Activated naive CD4-positive, alpha-beta T cell treated with anti-CD3 and anti-CD28 coated beads, Interleukin-2, amount 10 ng/mL, durations not matched to agents 7 days and 5 days (primary cell): ENCODE measurements at regions not wholly inside any gene's neighbourhood (a gene's known extent, or its start where the extent isn't known, plus 50 kb on each side); places are given as distances from the start of the nearest gene placed in this dataset.
"Not testable (repeated sequence)": the region's sequence is repeated elsewhere in the genome, so short reads cannot be mapped to it uniquely, and the experiment has no call there.

ENCODE experiments used
- CTCF ChIA-PET: fragments of 350-600 bp; sonication (Branson Sonifier 250); formaldehyde crosslinking; loops from one replicate; lab custom pipeline; 2021; ENCODE audit warnings: antibody characterized with exemption; lab: Charles Lee
- DNase-seq: peaks from one replicate; pipeline ENCODE4 v3.0.0-alpha.2; 2020
- H3K27ac Mint-ChIP-seq: one replicate; pipeline ENCODE4 v1.8.0; 2021; ENCODE audit warnings: mild to moderate bottlenecking, moderate library complexity, mixed read lengths
- H3K27me3 Mint-ChIP-seq: one replicate; pipeline ENCODE4 v1.8.0; 2021; ENCODE audit warnings: mild to moderate bottlenecking, mixed read lengths
- H3K36me3 Mint-ChIP-seq: one replicate; pipeline ENCODE4 v1.8.0; 2021; ENCODE audit warnings: mixed read lengths
- H3K4me1 Mint-ChIP-seq: one replicate; pipeline ENCODE4 v1.8.0; 2021; ENCODE audit warnings: mixed read lengths
- H3K4me3 Mint-ChIP-seq: one replicate; pipeline ENCODE4 v1.8.0; 2021; ENCODE audit warnings: mild to moderate bottlenecking, moderate library complexity, mixed read lengths
- H3K9me3 Mint-ChIP-seq: one replicate; pipeline ENCODE4 v1.8.0; 2021; ENCODE audit warnings: mixed read lengths

- no peak overlapping the region for H3K27ac Mint-ChIP-seq
- no peak for DNase-seq
- peaks cover 13% of the 10 kb centered on the region for H3K9me3 Mint-ChIP-seq
- CTCF ChIA-PET, result no interaction called here
- H3K27me3 Mint-ChIP-seq, result no peaks in the 10 kb centered on the region
- H3K4me3 Mint-ChIP-seq, result no peak overlapping the region
- H3K36me3 Mint-ChIP-seq, result no peaks in the 10 kb centered on the region
- no peaks in the 10 kb centered on the region for H3K4me1 Mint-ChIP-seq
Observed at GRCh38 chr11:37857726-37858125, 1259.7 kb upstream of the RAG2 start.

GRCh38 chr11:37849706-37850105 is 1251.7 kb upstream of the RAG2 start:
- Mint-ChIP-seq H3K36me3 (no peaks in the 10 kb centered on the region), H3K4me3 (no peak overlapping the region), H3K27me3 (no peaks in the 10 kb centered on the region), H3K4me1 (no peaks in the 10 kb centered on the region), H3K27ac (no peak overlapping the region), H3K9me3 (peaks cover 5% of the 10 kb centered on the region)
- CTCF ChIA-PET, result no interaction called here
- DNase-seq, result no peak

GRCh38 chr11:37843603-37844002 is 1245.6 kb upstream of the RAG2 start:
- no peak overlapping the region for H3K27ac Mint-ChIP-seq
- H3K4me1 Mint-ChIP-seq, result no peaks in the 10 kb centered on the region
- no peak overlapping the region for H3K4me3 Mint-ChIP-seq
- DNase-seq, result no peak
- CTCF ChIA-PET, result no interaction called here
- H3K9me3 Mint-ChIP-seq, result peaks cover 2% of the 10 kb centered on the region
- no peaks in the 10 kb centered on the region for H3K36me3 Mint-ChIP-seq
- H3K27me3 Mint-ChIP-seq, result no peaks in the 10 kb centered on the region

GRCh38 chr11:37841016-37841415 is 1243.0 kb upstream of the RAG2 start:
- Mint-ChIP-seq H3K36me3 (no peaks in the 10 kb centered on the region), H3K4me3 (no peak overlapping the region), H3K4me1 (no peaks in the 10 kb centered on the region), H3K27me3 (no peaks in the 10 kb centered on the region), H3K9me3 (peaks cover 2% of the 10 kb centered on the region), H3K27ac (no peak overlapping the region)
- CTCF ChIA-PET, result no interaction called here
- no peak for DNase-seq

GRCh38 chr11:37840345-37840744 is 1242.3 kb upstream of the RAG2 start:
- H3K4me1 Mint-ChIP-seq, H3K9me3 Mint-ChIP-seq, H3K4me3 Mint-ChIP-seq, H3K27ac Mint-ChIP-seq, H3K27me3 Mint-ChIP-seq, DNase-seq, H3K36me3 Mint-ChIP-seq, CTCF ChIA-PET: not testable (repeated sequence)

- Mint-ChIP-seq H3K27ac (no peak overlapping the region), H3K36me3 (no peaks in the 10 kb centered on the region), H3K27me3 (no peaks in the 10 kb centered on the region), H3K4me3 (no peak overlapping the region), H3K4me1 (no peaks in the 10 kb centered on the region), H3K9me3 (no peaks in the 10 kb centered on the region)
- DNase-seq, result no peak
- CTCF ChIA-PET, result no interaction called here
Observed at GRCh38 chr11:37830529-37830928, 1232.5 kb upstream of the RAG2 start.

GRCh38 chr11:37817727-37818270 is 1219.8 kb upstream of the RAG2 start:
- CTCF ChIA-PET, result no interaction called here
- no peaks in the 10 kb centered on the region for H3K36me3 Mint-ChIP-seq
- peaks cover 7% of the 10 kb centered on the region for H3K9me3 Mint-ChIP-seq
- no peak overlapping the region for H3K27ac Mint-ChIP-seq
- DNase-seq, result no peak
- no peak overlapping the region for H3K4me3 Mint-ChIP-seq
- no peaks in the 10 kb centered on the region for H3K27me3 Mint-ChIP-seq
- H3K4me1 Mint-ChIP-seq, result no peaks in the 10 kb centered on the region

- no peaks in the 10 kb centered on the region for H3K36me3 Mint-ChIP-seq
- no peaks in the 10 kb centered on the region for H3K27me3 Mint-ChIP-seq
- CTCF ChIA-PET, result no interaction called here
- no peak overlapping the region for H3K27ac Mint-ChIP-seq
- DNase-seq, result no peak
- peaks cover 3% of the 10 kb centered on the region for H3K9me3 Mint-ChIP-seq
- no peak overlapping the region for H3K4me3 Mint-ChIP-seq
- no peaks in the 10 kb centered on the region for H3K4me1 Mint-ChIP-seq
Observed at GRCh38 chr11:37812281-37812880, 1214.3 kb upstream of the RAG2 start.

- DNase-seq, result no peak
- Mint-ChIP-seq H3K27ac (no peak overlapping the region), H3K36me3 (no peaks in the 10 kb centered on the region), H3K4me3 (no peak overlapping the region), H3K27me3 (no peaks in the 10 kb centered on the region), H3K4me1 (no peaks in the 10 kb centered on the region), H3K9me3 (peaks cover 5% of the 10 kb centered on the region)
- CTCF ChIA-PET, result no interaction called here
Observed at GRCh38 chr11:37811349-37811748, 1213.3 kb upstream of the RAG2 start.

GRCh38 chr11:37804666-37805065 is 1206.6 kb upstream of the RAG2 start:
- Mint-ChIP-seq H3K9me3 (peaks cover 18% of the 10 kb centered on the region), H3K36me3 (no peaks in the 10 kb centered on the region), H3K4me1 (no peaks in the 10 kb centered on the region), H3K27me3 (no peaks in the 10 kb centered on the region), H3K4me3 (no peak overlapping the region), H3K27ac (no peak overlapping the region)
- no peak for DNase-seq
- CTCF ChIA-PET, result no interaction called here

GRCh38 chr11:37788141-37788877 is 1190.3 kb upstream of the RAG2 start:
- Mint-ChIP-seq H3K9me3 (peaks cover 18% of the 10 kb centered on the region), H3K27ac (no peak overlapping the region), H3K36me3 (no peaks in the 10 kb centered on the region), H3K4me3 (no peak overlapping the region), H3K4me1 (no peaks in the 10 kb centered on the region), H3K27me3 (no peaks in the 10 kb centered on the region)
- no peak for DNase-seq
- CTCF ChIA-PET, result no interaction called here

- Mint-ChIP-seq H3K4me3 (no peak overlapping the region), H3K27ac (no peak overlapping the region), H3K27me3 (no peaks in the 10 kb centered on the region), H3K4me1 (no peaks in the 10 kb centered on the region), H3K9me3 (peaks cover 26% of the 10 kb centered on the region), H3K36me3 (no peaks in the 10 kb centered on the region)
- DNase-seq, result no peak
- CTCF ChIA-PET, result no interaction called here
Observed at GRCh38 chr11:37786214-37786755, 1188.2 kb upstream of the RAG2 start.

- Mint-ChIP-seq H3K4me3 (no peak overlapping the region), H3K9me3 (peaks cover 14% of the 10 kb centered on the region), H3K27ac (no peak overlapping the region), H3K4me1 (no peaks in the 10 kb centered on the region), H3K27me3 (no peaks in the 10 kb centered on the region), H3K36me3 (no peaks in the 10 kb centered on the region)
- no peak for DNase-seq
- CTCF ChIA-PET, result interaction anchor here (0.6 kb wide), 1 partner anchor 33 kb away, joined by 3 read pairs; no protein-coding TSS in a partner anchor
Observed at GRCh38 chr11:37774441-37774840, 1176.4 kb upstream of the RAG2 start.

GRCh38 chr11:37770145-37770544 is 1172.1 kb upstream of the RAG2 start:
- CTCF ChIA-PET, result no interaction called here
- H3K9me3 Mint-ChIP-seq, result peaks cover 14% of the 10 kb centered on the region
- H3K27ac Mint-ChIP-seq, result no peak overlapping the region
- no peak overlapping the region for H3K4me3 Mint-ChIP-seq
- no peaks in the 10 kb centered on the region for H3K36me3 Mint-ChIP-seq
- no peaks in the 10 kb centered on the region for H3K4me1 Mint-ChIP-seq
- H3K27me3 Mint-ChIP-seq, result no peaks in the 10 kb centered on the region
- DNase-seq, result no peak

- no peak overlapping the region for H3K4me3 Mint-ChIP-seq
- DNase-seq, result no peak
- H3K27ac Mint-ChIP-seq, result no peak overlapping the region
- no peaks in the 10 kb centered on the region for H3K4me1 Mint-ChIP-seq
- CTCF ChIA-PET, result no interaction called here
- peaks cover 2% of the 10 kb centered on the region for H3K9me3 Mint-ChIP-seq
- no peaks in the 10 kb centered on the region for H3K27me3 Mint-ChIP-seq
- H3K36me3 Mint-ChIP-seq, result no peaks in the 10 kb centered on the region
Observed at GRCh38 chr11:37762079-37762478, 1164.0 kb upstream of the RAG2 start.
